GM21723 (cell line): ENCODE measurements at regions not wholly inside any gene's neighbourhood (a gene's known extent, or its start where the extent isn't known, plus 50 kb on each side); places are given as distances from the start of the nearest gene placed in this dataset.

Source experiments
- ATAC-seq: cut with Tn5 transposase; IDR thresholded peaks from one replicate; pipeline ENCODE4 v1.9.1; 2021; ENCODE audit warnings: mild to moderate bottlenecking, moderate library complexity; ENCODE audit not compliant: unreplicated experiment

DNA sequence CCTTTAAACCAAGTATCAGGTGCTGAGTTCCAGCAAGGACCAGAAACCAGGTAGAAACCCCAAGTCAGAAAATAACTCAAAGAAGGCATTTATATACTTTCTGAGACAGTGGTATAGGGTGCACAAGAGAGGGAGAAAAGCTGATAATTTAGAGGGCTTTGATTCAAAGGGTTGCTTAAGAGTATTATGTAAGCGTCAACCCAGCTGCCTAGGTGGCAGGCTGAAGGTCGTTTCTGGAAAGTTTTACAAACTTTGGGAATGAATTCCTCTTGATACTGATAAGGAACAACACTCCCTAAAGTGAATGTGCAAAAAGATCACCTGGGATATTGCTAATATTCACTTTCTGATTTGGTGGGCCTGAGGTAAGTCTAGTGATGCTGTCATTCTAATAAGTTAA lies 800.7 kb downstream of the MAFB start:
- ATAC-seq = no peak

DNA sequence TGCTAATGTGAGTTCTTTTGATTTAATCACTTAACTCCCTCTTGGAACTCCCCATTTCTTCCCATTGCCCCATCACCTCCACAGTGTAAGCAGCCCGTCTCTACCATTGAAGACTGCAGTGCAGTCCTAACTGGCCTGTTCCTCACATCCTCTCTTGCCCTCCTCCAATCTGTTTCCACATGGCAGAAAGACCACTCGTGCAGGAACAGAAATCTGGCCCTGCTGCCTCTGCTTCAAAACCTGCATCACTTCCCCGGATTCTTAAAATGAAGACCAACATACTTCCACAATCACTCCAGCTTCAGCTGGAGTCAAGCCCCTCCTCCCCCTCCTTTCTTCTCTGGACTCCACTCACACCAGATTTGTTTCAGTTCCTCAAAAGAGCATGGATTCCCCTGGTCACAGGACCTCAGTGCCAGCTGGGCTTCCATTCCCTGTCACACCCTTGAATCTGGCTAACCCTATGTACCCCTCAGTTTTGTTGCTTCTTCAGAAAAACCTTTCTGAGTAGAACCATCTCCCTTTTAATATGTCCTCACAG lies 802.3 kb downstream of the MAFB start:
- no peak for ATAC-seq

DNA sequence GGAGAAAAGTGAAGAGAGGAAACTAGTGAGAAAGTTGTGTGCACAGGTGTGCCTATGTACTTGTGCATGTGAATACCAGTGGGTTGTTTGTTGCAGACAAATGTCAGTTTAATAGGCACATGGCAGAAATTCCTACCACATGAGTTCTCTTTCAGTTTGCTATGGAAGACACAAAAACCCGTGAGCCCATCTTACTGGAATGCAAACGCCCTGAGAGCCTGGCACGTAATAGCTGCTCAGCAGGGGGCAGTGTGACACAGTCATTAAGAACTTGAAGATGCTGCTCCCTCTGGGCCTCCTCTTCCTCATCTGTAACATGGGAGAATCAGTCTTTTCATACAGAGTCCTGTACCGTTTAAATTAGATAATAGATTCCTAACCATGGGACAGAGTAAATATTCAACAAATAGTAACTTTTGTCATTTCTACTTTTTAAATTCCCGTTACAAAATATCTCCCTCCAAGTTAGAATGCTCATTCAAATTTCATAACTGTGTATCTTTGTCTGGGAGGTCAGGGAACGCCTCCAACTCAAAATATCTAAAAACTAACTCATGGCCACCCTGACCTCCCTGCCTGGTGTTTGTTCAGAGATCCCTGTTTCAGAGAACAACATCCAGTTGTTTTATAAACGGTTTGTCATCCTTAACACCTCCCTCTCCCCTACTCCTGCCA lies 802.9 kb downstream of the MAFB start:
- ATAC-seq = no peak

DNA sequence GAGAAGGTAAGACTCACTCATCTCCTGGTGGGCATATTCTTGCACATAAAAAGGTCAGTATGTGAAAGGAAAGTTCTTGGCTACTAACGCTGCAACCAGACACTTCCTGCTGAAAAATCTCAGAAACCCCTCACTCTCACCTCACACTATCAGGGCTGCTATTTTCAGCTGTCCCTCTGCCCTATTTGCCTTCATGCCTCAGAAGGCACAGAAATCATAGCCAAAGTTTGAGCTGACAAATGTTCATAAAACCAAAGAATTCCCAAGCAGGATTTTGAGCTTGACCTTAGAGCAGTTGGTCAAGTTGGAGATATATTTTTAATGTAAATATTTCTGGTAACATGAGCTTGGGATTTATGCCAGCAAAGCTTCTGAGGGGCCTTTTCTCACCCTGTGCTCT lies 806.2 kb downstream of the MAFB start:
- no peak for ATAC-seq

- ATAC-seq = no peak
Observed at GRCh38 chr20:39880890-39881289, 808.1 kb downstream of the MAFB start.

GRCh38 chr20:39879296-39879695 lies 809.7 kb downstream of the MAFB start:
- ATAC-seq = no peak

DNA sequence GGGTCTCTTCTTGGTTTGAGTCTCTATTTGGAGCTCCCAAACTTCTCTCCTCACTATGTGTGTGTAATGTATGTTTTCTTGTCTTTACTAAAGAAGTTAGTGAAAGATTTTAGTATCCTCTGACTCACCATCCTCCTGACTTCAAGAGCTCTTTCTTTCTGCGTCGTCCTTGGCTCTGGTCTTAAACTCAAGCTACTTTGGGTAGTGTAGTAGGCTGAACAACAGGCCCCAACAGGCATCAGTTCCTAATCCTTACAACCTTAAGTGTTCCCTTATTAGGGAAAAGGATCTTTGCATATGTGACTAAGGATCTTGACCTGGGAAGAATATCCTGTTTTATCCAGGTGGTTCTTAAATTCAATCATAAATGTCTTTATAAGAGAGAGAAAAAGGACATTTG lies 810.2 kb downstream of the MAFB start:
- ATAC-seq = no peak

DNA sequence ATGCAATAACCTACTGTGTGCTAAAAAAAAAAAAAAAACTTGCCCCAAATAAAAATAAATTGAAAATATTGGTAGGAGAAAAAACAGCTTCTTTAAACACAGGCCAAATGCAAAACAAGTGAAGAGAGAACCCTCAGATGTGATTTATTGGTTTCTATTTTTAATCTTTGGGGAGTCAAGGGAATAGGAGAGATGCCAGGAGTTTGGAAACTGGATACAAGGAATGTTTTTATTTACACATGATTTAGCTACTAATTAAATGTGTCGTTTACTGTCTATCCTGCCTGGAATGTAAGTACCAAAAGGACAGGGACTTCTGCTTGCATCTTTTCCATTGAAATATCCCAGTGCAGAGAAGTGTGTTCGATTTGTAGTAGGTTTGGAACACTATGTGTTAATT lies 810.7 kb downstream of the MAFB start:
- no peak for ATAC-seq

- no peak for ATAC-seq
Observed at GRCh38 chr20:39877788-39878187, 811.2 kb downstream of the MAFB start.

DNA sequence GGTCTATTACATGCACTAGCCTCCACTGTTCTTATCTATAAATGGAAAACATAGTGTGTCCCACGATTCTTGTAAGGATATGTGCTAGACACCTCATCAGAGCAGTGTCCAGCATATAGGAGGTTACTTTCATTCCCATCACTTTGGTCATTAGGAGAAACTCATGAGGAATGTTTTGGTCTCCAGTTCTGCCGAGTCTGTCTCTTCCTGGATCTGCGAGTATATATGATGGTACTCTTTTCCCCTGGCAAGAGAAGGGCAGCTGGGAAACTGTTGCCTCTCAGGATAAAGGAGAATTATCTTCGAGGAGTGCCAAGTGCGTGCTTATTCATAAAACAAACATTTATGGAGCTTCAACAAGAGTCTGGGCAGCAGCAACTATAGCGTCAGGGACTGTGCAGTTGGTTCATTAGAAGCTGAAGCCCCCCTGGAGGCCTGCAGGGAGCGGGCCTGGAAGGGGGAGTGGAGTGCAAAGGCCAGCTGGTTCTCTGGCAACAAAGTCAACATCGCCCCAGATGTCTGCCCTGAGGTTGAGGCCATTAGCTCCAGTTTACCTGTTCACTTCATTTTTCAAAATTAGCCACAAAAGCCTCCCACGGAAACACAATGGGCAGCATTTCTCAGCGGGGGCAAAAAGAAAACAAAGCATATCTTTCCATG lies 811.9 kb downstream of the MAFB start:
- no peak for ATAC-seq

DNA sequence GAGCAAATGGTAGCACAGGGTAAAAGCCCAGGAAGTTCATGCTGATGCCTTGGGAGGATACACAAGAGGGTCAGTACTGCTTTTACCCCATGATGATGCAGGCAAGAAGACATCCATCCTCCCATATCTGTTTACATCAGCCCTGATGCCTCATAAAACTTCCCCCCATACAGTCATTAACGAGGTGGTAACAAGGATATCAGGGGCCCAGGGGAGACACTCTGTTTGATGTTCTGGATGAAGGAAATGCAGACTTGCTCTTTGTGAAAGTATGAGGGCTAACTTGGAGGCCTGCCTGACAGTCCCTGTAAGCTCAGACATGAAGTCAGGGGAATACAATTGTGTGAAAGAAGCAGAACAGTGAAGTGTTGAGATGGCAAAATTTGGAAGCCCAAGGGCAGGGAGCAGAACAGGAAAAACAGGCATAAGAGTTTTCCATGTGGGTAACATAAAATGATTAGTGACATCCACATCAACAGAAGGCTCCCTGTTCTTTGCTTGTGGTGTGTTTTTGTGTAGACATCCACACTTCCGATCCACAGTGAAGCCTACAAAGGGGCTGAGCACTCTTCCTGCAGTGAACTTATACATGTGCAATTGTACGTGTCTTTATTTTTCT lies 813.4 kb downstream of the MAFB start:
- ATAC-seq = no peak

- ATAC-seq = no peak
Observed at GRCh38 chr20:39874049-39874893, 814.8 kb downstream of the MAFB start.

GRCh38 chr20:39873286-39873685 lies 815.8 kb downstream of the MAFB start:
- ATAC-seq = no peak

- ATAC-seq = no peak
Observed at GRCh38 chr20:39871013-39871412, 818.0 kb downstream of the MAFB start.

DNA sequence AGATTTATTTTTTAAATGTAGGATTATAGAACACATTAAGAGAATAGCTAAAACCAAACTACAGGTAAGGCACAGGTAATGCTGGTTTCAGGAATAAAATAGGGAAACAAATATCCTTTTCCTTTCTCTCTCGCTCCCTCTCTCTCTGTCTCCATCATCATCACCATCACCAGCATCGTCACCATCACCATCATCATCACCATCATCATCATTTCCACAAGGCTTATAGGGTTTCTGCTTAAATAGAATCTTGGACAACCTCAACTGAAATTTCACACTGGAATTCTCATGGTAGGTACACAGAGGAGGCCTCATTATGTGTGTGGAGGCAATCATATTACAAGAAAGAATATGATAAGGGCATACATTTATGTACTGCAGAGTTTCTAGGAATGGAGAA lies 823.6 kb downstream of the MAFB start:
- no peak for ATAC-seq

- no peak for ATAC-seq
Observed at GRCh38 chr20:39862470-39862891, 826.6 kb downstream of the MAFB start.

DNA sequence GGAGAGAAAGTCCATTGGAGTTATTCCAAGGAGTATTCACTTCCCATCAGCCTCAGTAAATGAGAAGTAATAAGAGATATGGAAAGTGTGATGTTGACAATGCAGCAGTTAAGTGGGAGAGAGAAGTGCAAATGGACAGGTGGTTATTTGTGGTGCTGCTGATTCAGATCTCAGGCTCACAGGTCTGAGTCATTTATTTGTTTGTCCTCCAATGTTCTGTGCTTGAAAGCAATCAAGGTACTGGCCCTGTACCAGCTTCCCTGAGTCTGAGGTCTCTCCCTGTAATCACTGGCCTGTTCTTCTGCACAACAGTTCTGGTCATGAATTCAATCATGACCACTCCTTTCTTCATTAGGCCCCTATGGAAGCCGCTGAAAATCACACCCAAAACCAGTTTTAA lies 827.7 kb downstream of the MAFB start:
- ATAC-seq = no peak

GRCh38 chr20:39857835-39858234 lies 831.2 kb downstream of the MAFB start:
- ATAC-seq = no peak

GRCh38 chr20:39857187-39857586 lies 831.8 kb downstream of the MAFB start:
- no peak for ATAC-seq

DNA sequence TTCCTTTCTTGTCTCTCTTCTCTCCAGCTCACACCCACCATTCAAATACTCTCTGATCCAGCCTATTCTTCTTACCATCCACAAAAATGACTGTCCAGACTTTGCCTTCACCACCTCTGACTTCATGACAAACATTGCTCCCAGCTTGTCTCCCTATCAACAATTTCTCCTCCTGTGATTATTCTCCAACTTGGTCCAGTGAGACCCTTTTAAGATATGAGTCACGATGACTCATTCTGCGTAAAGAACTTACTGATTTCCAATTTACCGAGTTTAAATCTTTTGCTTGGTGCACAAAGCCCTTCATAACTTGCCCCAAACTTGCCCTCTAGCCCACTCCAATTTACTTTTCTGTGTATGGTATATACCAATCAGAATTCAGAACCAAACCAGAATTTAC lies 833.2 kb downstream of the MAFB start:
- no peak for ATAC-seq

- no peak for ATAC-seq
Observed at GRCh38 chr20:39855056-39855455, 834.0 kb downstream of the MAFB start.
